ENCODE measurements at regions not wholly inside any gene's neighbourhood (a gene's known extent, or its start where the extent isn't known, plus 50 kb on each side); places are given as distances from the start of the nearest gene placed in this dataset.
"Not testable (repeated sequence)": the region's sequence is repeated elsewhere in the genome, so short reads cannot be mapped to it uniquely, and the experiment has no call there.

DNA sequence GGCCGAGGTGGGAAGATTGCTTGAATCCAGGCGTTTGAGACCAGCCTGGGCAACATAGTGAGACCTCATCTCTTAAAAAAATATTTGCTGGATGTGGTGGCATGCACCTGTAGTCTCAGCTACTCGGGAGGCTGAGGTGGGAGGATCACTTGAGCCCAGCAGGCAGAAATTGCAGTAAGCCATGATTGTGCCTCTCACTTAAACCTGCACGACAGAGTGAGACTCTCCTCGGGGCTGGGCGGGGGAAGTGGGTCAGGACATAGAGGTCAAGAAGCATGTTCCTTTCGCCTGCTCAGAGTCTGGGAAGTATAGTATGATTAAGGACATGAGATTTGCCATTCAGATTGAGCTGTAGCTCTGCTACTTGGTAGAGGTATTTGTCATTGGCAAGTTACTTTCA, 52.3 kb downstream of the SEPTIN7 start:
- DNase-seq: not testable (repeated sequence)

DNA sequence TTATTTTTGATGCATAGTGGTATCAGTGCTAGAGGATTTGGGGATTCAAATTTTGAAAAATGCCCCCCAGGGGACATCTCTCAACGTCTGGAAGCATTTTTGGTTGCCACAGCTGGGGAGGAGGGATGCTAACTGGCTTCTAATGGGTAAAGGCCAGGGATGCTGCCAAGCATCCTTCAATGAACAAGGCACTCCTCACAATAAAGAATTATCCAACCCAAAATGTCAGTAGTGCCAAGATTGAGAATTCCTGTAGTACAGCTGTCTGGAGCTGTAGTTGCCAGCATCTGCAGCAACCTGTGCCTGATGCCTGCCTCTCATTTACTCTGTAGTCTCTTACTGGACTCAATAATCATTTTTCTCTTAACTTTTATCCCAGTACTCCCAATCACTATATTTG, 53.5 kb downstream of the SEPTIN7 start:
- no peak for DNase-seq

DNA sequence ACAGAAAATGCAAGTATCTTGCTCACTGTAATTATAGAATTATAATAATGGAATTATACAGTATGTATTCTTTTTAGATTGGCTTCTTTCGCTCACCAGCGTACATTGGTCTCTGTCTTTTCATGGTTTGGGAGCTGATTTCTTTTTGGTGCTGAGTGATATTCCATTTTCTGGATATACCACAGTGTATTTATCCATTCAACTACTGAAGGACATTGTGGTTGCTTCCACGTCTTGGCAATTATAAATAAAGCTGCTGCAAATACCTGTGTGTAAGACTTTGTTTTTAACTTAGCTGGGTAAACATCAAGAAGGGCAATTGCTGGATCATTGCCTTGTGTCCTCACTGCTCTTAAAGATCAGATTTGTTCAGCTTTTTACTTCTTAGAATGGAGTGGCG, 55.3 kb downstream of the SEPTIN7 start:
- DNase-seq: no peak

- DNase-seq: no peak
Measured at GRCh38 chr7:35860664-35861063, 59.8 kb downstream of the SEPTIN7 start.

- no peak for DNase-seq
Measured at GRCh38 chr7:35865287-35865686, 64.4 kb downstream of the SEPTIN7 start.

DNA sequence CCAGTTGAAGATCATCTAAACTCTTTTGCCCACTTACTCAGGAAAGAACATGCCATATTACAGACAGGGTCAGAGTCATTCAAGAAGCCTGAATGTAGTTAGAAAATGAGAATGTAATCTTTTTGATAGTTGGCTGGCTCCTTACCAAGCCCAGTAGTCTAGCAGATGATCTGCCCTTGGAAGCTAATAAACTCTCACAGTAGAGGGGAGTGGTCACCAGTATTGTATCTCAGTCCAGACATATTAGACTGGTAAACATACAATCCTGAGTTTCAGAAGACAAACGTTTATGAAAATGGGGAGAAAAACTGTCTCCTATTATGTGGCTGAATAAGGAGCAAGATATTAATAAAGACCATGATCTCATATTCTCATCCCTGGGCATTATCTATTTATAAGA, 65.3 kb downstream of the SEPTIN7 start:
- DNase-seq: no peak

GRCh38 chr7:35869117-35869516, 68.3 kb downstream of the SEPTIN7 start:
- not testable (repeated sequence) for DNase-seq

GRCh38 chr7:35869810-35870209, 69.0 kb downstream of the SEPTIN7 start:
- no peak for DNase-seq

DNA sequence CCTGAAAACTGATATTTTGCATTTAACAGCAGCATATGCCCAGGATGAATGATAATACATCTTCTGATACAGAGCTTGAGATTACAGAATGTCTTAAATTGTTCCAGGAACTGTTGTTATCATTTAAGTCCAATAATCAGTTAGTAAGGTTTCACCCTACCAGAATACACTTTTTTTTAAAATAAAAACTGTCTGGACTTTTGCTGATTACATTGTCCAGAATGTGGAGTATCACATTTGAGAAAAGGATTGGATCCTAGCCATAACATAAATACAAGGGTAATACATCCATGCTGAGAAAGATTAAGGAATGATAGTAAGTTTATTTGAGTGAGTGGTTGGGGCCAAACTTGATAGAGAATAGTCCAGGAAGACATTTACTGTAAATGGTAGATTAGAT, 71.0 kb downstream of the SEPTIN7 start:
- no peak for DNase-seq

DNA sequence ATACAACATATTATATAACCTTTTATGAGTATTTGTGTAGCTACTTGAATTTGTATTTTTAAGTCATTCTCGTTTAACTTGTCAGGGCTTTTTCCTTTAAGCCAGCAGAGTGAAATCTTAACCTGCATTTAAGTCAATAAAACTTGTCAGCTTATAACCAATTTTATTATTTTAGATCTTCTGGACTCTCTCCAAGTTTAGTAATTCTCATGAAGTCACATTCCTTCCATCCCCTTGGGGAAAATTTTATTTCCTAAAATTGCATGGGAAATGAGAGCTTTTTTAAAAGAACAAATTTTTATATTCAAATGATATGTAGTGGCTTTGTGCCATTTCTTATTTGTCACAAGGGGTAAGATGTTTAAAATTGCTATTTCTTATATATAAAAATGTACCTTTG, 74.0 kb downstream of the SEPTIN7 start:
- DNase-seq: no peak

DNA sequence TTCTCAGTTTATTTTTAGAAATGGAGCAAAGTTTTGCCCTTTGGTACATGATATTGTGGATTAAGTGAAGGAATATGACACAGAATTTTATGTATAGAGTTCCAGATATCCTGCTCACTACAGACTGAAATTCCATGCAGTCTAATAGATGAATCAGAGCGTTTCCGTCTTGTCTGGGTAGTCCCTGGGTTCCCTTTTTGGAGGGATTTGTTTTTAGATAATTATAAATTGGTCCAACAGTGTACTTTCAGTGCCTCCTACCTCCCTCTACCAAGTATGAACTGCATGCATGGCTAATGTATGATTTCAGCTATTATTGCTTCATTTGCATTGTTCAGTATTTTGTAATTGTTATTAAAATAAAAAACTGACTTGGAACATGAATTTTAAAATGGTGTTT, 74.4 kb downstream of the SEPTIN7 start:
- DNase-seq: no peak

DNA sequence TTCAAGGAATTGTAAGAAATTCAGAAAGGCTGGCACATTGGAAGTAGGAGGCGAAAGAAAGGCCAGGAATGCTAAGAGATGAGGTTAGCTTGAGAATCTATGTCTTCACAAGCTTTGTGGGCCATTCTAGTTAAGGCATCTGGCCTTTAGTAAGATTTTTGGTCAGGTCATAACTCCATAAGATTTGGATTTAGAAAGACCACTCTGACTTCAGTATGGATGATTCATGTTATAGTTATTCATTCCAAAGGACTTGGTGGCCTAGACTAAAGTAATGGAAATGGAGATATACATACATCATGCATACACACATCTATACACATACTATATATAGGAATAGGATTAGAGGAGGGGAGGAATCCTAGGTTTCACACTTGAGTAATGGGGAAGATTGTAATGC, 77.5 kb downstream of the SEPTIN7 start:
- DNase-seq: no peak

DNA sequence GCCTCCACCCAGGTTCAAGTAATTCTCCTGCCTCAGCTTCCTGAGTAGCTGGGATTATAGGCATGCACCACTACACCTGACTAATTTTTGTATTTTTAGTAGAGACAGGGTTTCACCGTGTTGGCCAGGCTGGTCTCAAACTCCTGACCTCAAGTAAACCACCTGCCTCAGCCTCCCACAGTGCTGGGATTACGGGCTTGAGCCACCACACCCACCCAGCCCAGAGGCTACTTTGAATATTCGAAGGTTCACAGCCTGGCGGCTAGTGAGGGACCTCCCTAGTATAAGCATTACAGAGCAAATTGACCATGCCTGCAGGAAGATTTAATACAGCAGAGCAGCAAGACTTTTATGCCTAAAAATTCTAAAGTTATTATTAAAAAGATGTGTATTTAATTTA, 86.6 kb downstream of the SEPTIN7 start:
- DNase-seq: not testable (repeated sequence)

- no peak for DNase-seq
Measured at GRCh38 chr7:35889001-35889400, 88.1 kb downstream of the SEPTIN7 start.

GRCh38 chr7:35889870-35890269, 89.0 kb downstream of the SEPTIN7 start:
- DNase-seq: no peak

- no peak for DNase-seq
Measured at GRCh38 chr7:35891004-35891830, 90.4 kb downstream of the SEPTIN7 start.

GRCh38 chr7:35893649-35894048, 92.8 kb downstream of the SEPTIN7 start:
- no peak for DNase-seq

DNA sequence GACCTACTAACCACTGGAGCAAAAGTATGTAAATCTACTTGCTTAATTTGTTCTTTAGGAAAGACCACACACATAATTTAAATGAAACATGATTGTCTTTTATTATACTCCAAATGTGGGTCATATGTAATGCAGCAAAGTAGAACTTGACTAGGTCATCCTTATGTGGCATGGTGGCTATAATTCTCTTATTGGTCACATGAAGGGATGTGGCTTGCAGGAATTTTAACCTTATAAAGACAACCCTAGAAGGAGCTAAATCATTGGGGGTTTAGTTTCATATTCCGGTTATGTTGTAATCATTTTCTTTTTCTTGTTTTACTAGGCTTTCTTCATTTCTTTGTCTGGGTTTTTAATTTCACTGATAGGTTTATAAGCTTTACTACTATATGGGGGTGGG, 93.9 kb downstream of the SEPTIN7 start:
- no peak for DNase-seq

DNA sequence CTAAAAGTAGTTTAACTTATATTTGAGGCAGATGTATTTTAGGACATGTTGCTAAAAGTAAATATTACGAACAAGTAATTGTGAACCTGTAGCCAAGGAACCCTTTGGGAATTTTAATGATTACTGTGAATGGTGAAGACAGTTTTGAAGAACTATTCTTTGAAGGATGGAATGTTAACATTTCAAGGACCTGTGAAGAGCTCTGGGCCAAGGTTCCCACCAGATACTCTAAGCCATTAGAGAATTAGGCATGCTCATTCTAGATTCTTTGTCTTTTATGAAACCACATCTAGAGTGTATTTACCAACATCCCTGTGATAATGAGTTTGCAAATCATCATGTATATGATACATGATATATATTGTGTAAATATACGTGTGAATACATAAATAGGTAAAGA, 99.8 kb downstream of the SEPTIN7 start:
- no peak for DNase-seq

- no peak for DNase-seq
Measured at GRCh38 chr7:35905555-35905954, 104.7 kb downstream of the SEPTIN7 start.

GRCh38 chr7:35906191-35906908, 105.5 kb downstream of the SEPTIN7 start:
- peak; percentile 59 for DNase-seq

GRCh38 chr7:35908331-35909216, 107.7 kb downstream of the SEPTIN7 start:
- DNase-seq: no peak

DNA sequence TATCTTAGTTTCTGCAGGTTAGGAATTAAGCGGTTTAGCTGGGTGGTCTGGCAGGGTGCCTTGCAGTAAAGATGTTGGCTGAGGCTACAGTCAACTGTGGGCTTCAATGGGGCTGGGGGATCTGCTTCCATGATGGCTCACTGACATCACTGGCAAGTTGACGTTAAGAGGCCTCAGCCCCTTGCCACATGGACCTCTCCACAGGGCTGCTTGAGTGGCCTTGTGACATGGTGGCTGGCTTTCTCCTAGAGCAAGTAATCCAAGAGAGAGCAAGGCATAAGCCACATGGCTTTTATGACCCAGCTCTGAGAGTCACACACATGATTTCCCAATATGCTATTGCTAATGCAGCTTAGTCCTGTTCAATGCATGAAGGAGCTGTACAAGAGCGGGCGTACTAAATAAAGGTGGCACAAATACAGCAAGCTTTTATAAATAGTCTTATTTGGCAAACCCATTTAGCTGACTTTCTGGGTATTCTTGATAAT, 109.1 kb downstream of the SEPTIN7 start:
- DNase-seq: no peak

All from activated CD4-positive, alpha-beta T cell treated with anti-CD3 and anti-CD28 coated beads, Interleukin-2, amount 50 U/mL, for 1 hour (primary cell).